Mesenchymal stem cell (in vitro differentiated cells and primary cell): ENCODE measurements at regions not wholly inside any gene's neighbourhood (a gene's known extent, or its start where the extent isn't known, plus 50 kb on each side); places are given as distances from the start of the nearest gene placed in this dataset.

Source experiments
- DNase-seq: peaks from one replicate; pipeline ENCODE4 v3.0.0-alpha.2; 2013
- H2AFZ ChIP-seq: one replicate; pipeline ENCODE4 v1.6.1; 2013; ENCODE audit warnings: low read depth, mild to moderate bottlenecking, control low read depth, inconsistent platforms, low read length, moderate library complexity
- H2AK5ac ChIP-seq: 2 replicates; pipeline ENCODE4 v1.6.1; 2013; ENCODE audit warnings: low read length, moderate library complexity, mild to moderate bottlenecking, inconsistent platforms; ENCODE audit not compliant: severe bottlenecking
- H2BK120ac ChIP-seq: one replicate; pipeline ENCODE4 v1.6.1; 2013; ENCODE audit warnings: low read depth, mild to moderate bottlenecking, inconsistent platforms, low read length, moderate library complexity
- H2BK12ac ChIP-seq, 2 experiments: one replicate each; pipeline ENCODE4 v1.6.1; 2013; ENCODE audit warnings: inconsistent platforms in 2 of 2, low read length in 2 of 2, mild to moderate bottlenecking in 2 of 2, moderate library complexity in 2 of 2, control low read depth in 1 of 2
- H2BK15ac ChIP-seq: one replicate; pipeline ENCODE4 v1.6.1; 2013; ENCODE audit warnings: mild to moderate bottlenecking, low read depth, inconsistent platforms; ENCODE audit not compliant: poor library complexity, severe bottlenecking
- H2BK5ac ChIP-seq: 2 replicates; pipeline ENCODE4 v1.6.1; 2013; ENCODE audit warnings: low read depth, mild to moderate bottlenecking, low read length, control low read depth, inconsistent platforms; ENCODE audit not compliant: poor library complexity, severe bottlenecking
- H3K14ac ChIP-seq, 2 experiments: one replicate each; pipeline ENCODE4 v1.6.1; 2013; ENCODE audit warnings: inconsistent platforms in 2 of 2, low read length in 2 of 2, control low read depth in 1 of 2, mild to moderate bottlenecking in 1 of 2, moderate library complexity in 1 of 2
- H3K18ac ChIP-seq, 2 experiments: one replicate each; pipeline ENCODE4 v1.6.1; 2013; ENCODE audit warnings: inconsistent platforms in 2 of 2, low read length in 2 of 2, control low read depth in 1 of 2, low read depth in 1 of 2, mild to moderate bottlenecking in 1 of 2
- H3K23ac ChIP-seq, 2 experiments: one replicate each; pipeline ENCODE4 v1.6.1; 2013; ENCODE audit warnings: inconsistent platforms in 2 of 2, low read length in 2 of 2, mild to moderate bottlenecking in 2 of 2, moderate library complexity in 2 of 2, control low read depth in 1 of 2
- H3K27ac ChIP-seq: 2 replicates; pipeline ENCODE4 v1.5.1; 2013; ENCODE audit warnings: mild to moderate bottlenecking, moderate library complexity, low read length, control low read depth, inconsistent platforms; ENCODE audit not compliant: poor library complexity, severe bottlenecking
- H3K27me3 ChIP-seq, 2 experiments: 2 replicates each; pipeline versions ENCODE4 v1.6.1 to v1.7.0; 2013; ENCODE audit warnings: low read length in 2 of 2, mild to moderate bottlenecking in 2 of 2, moderate library complexity in 2 of 2, control low read depth in 1 of 2, inconsistent platforms in 1 of 2; ENCODE audit not compliant: control insufficient read depth in 1 of 2, insufficient read depth in 1 of 2
- H3K36me3 ChIP-seq, 2 experiments: 2 replicates each; pipeline versions ENCODE4 v1.6.1 to v1.7.0; 2013; ENCODE audit warnings: low read length in 2 of 2, control low read depth in 1 of 2, inconsistent platforms in 1 of 2, low read depth in 1 of 2, mild to moderate bottlenecking in 1 of 2; ENCODE audit not compliant: insufficient read depth in 2 of 2, control insufficient read depth in 1 of 2
- H3K4ac ChIP-seq, 2 experiments: one replicate each; pipeline ENCODE4 v1.6.1; 2013; ENCODE audit warnings: inconsistent platforms in 2 of 2, low read length in 2 of 2, mild to moderate bottlenecking in 2 of 2, moderate library complexity in 2 of 2, control low read depth in 1 of 2, low read depth in 1 of 2
- H3K4me1 ChIP-seq: 2 replicates; pipeline ENCODE4 v1.6.1; 2013; ENCODE audit warnings: low read depth, low read length, control low read depth; ENCODE audit not compliant: control insufficient read depth, insufficient read depth
- H3K4me2 ChIP-seq: 2 replicates; pipeline ENCODE4 v1.6.1; 2013; ENCODE audit warnings: low read length, mild to moderate bottlenecking, inconsistent platforms; ENCODE audit not compliant: poor library complexity, severe bottlenecking
- H3K4me3 ChIP-seq, 2 experiments: 2 replicates each; pipeline versions ENCODE4 v1.5.1 to v1.7.0; 2013; ENCODE audit warnings: low read length in 2 of 2, mild to moderate bottlenecking in 2 of 2, control low read depth in 1 of 2, low read depth in 1 of 2; ENCODE audit not compliant: insufficient read depth in 1 of 2
- H3K79me1 ChIP-seq: replicated peaks from 2 replicates; pipeline ENCODE4 v1.6.1; 2013; ENCODE audit warnings: mild to moderate bottlenecking, control low read depth, low read length, inconsistent platforms; ENCODE audit not compliant: poor library complexity, severe bottlenecking
- H3K9ac ChIP-seq: 2 replicates; pipeline ENCODE4 v1.7.0; 2013; ENCODE audit warnings: mild to moderate bottlenecking, low read length, moderate library complexity
- H3K9me3 ChIP-seq: 2 replicates; pipeline ENCODE4 v1.7.0; 2013; ENCODE audit warnings: mild to moderate bottlenecking, low read length; ENCODE audit not compliant: control insufficient read depth
- H4K8ac ChIP-seq: one replicate; pipeline ENCODE4 v1.6.1; 2013; ENCODE audit warnings: inconsistent platforms, mild to moderate bottlenecking, low read length, moderate library complexity
- H4K91ac ChIP-seq: one replicate; pipeline ENCODE4 v1.6.1; 2013; ENCODE audit warnings: mild to moderate bottlenecking, low read length, inconsistent platforms
- WGBS: methylation state at CpG from one replicate; pipeline ENCODE4 v1.1.7; 2013; ENCODE audit warnings: mixed read lengths; 5-methylcytosine and 5-hydroxymethylcytosine counted together

DNA sequence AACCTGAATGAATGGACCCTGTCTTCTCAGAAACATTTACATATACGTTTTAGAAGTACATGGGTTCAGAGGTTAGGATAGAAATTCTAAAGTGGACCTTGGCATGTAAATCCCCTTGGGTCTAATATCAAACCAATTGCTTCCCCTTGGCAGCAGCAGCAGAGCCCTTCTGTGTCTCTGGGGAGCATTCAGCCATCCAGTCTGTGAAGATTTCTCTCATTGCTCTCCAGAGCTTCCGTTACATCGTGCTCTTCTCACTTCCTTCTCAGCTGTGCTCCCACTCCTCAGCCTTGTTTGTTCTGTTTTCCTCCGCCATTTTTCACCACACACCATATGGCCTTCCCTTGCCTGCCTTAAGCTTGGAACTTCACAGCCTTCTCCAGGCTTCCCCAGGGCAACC is 61.5 kb upstream of the ATP1B1 start:
- no peak for DNase-seq

DNA sequence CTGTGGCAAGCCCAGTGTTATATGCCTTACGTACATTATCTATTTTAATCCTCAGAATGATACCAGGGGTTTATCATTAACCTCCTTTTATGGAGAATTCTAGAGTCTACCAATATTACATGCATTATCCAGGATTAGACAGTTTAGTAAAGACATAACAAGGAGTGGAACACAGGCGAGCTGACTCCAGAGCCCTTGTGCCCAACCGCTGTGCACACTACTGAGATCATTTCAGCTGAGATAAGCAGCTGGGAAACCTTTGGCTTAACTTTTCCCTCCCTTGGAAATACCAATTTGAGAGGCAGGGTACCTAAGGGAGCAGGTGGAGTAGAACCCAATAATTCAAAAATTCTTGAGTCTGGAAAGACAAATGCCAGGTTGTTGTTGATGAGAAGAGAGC is 59.8 kb upstream of the ATP1B1 start:
- no peak overlapping the region for H3K23ac ChIP-seq
- no peak overlapping the region for H2AK5ac ChIP-seq
- no peaks in the 10 kb centered on the region for H3K36me3 ChIP-seq
- no peaks in the 10 kb centered on the region for H3K27me3 ChIP-seq
- DNase-seq, result no peak
- no peak overlapping the region for H3K27ac ChIP-seq
- H2BK12ac ChIP-seq, result no peak overlapping the region
- H3K4ac ChIP-seq, result no peak overlapping the region
- H3K4me1 ChIP-seq, result no peaks in the 10 kb centered on the region
- no peak overlapping the region for H3K4me2 ChIP-seq
- no peak overlapping the region for H2AFZ ChIP-seq
- H2BK120ac ChIP-seq, result no peak overlapping the region
- H3K79me1 ChIP-seq, result no peaks in the 10 kb centered on the region
- H2BK15ac ChIP-seq, result no peak overlapping the region
- H3K4me3 ChIP-seq, result no peak overlapping the region
- no peak overlapping the region for H3K14ac ChIP-seq
- WGBS, result 93% methylated on average over 3 of the region's 3 CpGs
- no peak overlapping the region for H4K91ac ChIP-seq
- H2BK5ac ChIP-seq, result no peak overlapping the region
- H3K9me3 ChIP-seq, result no peaks in the 10 kb centered on the region
- H3K9ac ChIP-seq, result no peak overlapping the region
- H3K18ac ChIP-seq, result no peak overlapping the region
- no peak overlapping the region for H4K8ac ChIP-seq

More for the DNA sequence above, 61.5 kb upstream of the ATP1B1 start:
- Histone ChIP-seq H3K23ac (no peak overlapping the region), H3K9ac (no peak overlapping the region), H3K36me3 (no peaks in the 10 kb centered on the region), H3K14ac (no peak overlapping the region), H3K27ac (no peak overlapping the region), H2AFZ (no peak overlapping the region), H3K4me3 (no peak overlapping the region), H3K27me3 (no peaks in the 10 kb centered on the region), H3K4me1 (no peaks in the 10 kb centered on the region), H3K18ac (no peak overlapping the region), H3K4ac (no peak overlapping the region), H2BK5ac (no peak overlapping the region), H3K4me2 (no peak overlapping the region), H3K9me3 (no peaks in the 10 kb centered on the region), H2BK15ac (no peak overlapping the region), H3K79me1 (no peaks in the 10 kb centered on the region), H4K8ac (no peak overlapping the region), H2AK5ac (peak overlapping the region; percentile 5), H4K91ac (no peak overlapping the region), H2BK120ac (no peak overlapping the region), H2BK12ac (no peak overlapping the region)
- WGBS, result 82% methylated on average over 4 of the region's 4 CpGs

DNA sequence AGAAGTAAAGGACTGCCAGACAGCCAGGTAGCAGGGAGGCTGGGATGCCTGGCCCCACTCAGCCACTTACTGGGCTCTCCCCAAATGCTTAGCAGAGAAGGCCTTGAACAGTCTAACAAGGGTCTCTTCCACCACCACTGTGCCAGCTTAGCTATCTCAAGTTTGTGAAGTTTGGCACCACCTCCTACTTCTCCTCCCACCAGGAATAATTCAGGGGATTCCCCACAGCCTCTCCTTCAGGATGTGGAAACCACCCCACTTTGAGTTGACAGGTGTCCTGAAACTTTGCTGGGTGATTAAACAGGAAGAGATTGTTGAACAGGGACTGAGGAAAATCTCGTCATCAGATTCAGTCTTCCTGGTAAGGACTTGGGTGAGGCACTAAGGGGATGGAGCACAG is 59.4 kb upstream of the ATP1B1 start:
- no peaks in the 10 kb centered on the region for H3K79me1 ChIP-seq
- no peak overlapping the region for H3K27ac ChIP-seq
- H2AK5ac ChIP-seq, result no peak overlapping the region
- 63% methylated on average over 1 of the region's 1 CpG for WGBS
- H2BK120ac ChIP-seq, result no peak overlapping the region
- no peaks in the 10 kb centered on the region for H3K9me3 ChIP-seq
- H3K4me3 ChIP-seq, result no peak overlapping the region
- no peak overlapping the region for H2BK12ac ChIP-seq
- H2BK15ac ChIP-seq, result no peak overlapping the region
- H3K9ac ChIP-seq, result no peak overlapping the region
- no peak for DNase-seq
- no peaks in the 10 kb centered on the region for H3K4me1 ChIP-seq
- H3K4ac ChIP-seq, result no peak overlapping the region
- no peaks in the 10 kb centered on the region for H3K27me3 ChIP-seq
- no peak overlapping the region for H4K91ac ChIP-seq
- H3K23ac ChIP-seq, result no peak overlapping the region
- no peak overlapping the region for H3K4me2 ChIP-seq
- no peak overlapping the region for H3K18ac ChIP-seq
- H3K36me3 ChIP-seq, result no peaks in the 10 kb centered on the region
- H2AFZ ChIP-seq, result no peak overlapping the region
- no peak overlapping the region for H2BK5ac ChIP-seq
- H4K8ac ChIP-seq, result no peak overlapping the region
- no peak overlapping the region for H3K14ac ChIP-seq

DNA sequence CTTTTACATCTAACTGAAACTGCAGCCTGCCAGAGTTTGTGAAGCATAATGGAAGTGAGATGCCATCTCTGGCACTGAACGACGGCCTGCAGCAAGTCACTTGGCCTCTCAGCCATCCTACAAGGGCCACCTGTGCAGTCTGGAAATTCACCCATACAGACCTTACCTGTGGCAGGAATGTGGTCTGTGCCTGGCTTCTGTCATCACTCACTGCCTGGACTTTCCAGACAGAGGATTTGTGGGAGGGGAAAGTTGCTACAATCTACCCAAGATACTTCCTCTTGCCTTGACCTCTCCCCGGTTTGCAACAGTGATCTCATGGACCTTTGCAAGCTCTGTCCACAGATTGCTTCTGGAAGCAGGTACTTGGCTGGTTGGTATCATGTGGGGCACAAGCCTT is 58.4 kb upstream of the ATP1B1 start:
- Histone ChIP-seq H3K4me1 (no peaks in the 10 kb centered on the region), H3K9ac (no peak overlapping the region), H3K27ac (no peak overlapping the region), H2BK12ac (no peak overlapping the region), H2BK15ac (no peak overlapping the region), H4K91ac (no peak overlapping the region), H3K4ac (no peak overlapping the region), H3K18ac (no peak overlapping the region), H3K27me3 (no peaks in the 10 kb centered on the region), H3K36me3 (no peaks in the 10 kb centered on the region), H2AFZ (no peak overlapping the region), H2AK5ac (no peak overlapping the region), H3K23ac (no peak overlapping the region), H2BK5ac (no peak overlapping the region), H3K4me2 (no peak overlapping the region), H4K8ac (no peak overlapping the region), H3K9me3 (no peaks in the 10 kb centered on the region), H3K79me1 (no peaks in the 10 kb centered on the region), H2BK120ac (no peak overlapping the region), H3K14ac (no peak overlapping the region), H3K4me3 (no peak overlapping the region)
- WGBS, result 84% methylated on average over 3 of the region's 3 CpGs
- no peak for DNase-seq
